WTC11 (cell line): ENCODE measurements at regions not wholly inside any gene's neighbourhood (a gene's known extent, or its start where the extent isn't known, plus 50 kb on each side); places are given as distances from the start of the nearest gene placed in this dataset.

ENCODE experiments used
- ATF1 ChIP-seq: sonication (generic); formaldehyde crosslinking; IDR thresholded peaks from 2 replicates; pipeline ENCODE4 v1.8.1; 2023; ENCODE audit warnings: mild to moderate bottlenecking, moderate library complexity, missing genetic modification reagents
- CREB1 ChIP-seq: sonication (generic); formaldehyde crosslinking; IDR thresholded peaks from 2 replicates; pipeline ENCODE4 v1.8.0; 2023; ENCODE audit warnings: mild to moderate bottlenecking, missing genetic modification reagents
- CTCF ChIP-seq: fragments of 200-600 bp; IDR thresholded peaks from 2 replicates; pipeline ENCODE4 v1.8.0; 2022; ENCODE audit warnings: antibody characterized with exemption
- ETV6 ChIP-seq: sonication (generic); formaldehyde crosslinking; IDR thresholded peaks from 2 replicates; pipeline ENCODE4 v1.8.1; 2022; ENCODE audit warnings: mild to moderate bottlenecking, missing genetic modification reagents
- JUN ChIP-seq: sonication (generic); formaldehyde crosslinking; IDR thresholded peaks from 2 replicates; pipeline ENCODE4 v1.8.0; 2023; ENCODE audit warnings: mild to moderate bottlenecking, missing genetic modification reagents
- SMAD3 ChIP-seq: sonication (generic); formaldehyde crosslinking; IDR thresholded peaks from 2 replicates; pipeline ENCODE4 v1.8.0; 2022; ENCODE audit warnings: missing genetic modification reagents, mild to moderate bottlenecking, borderline replicate concordance
- TF ChIP-seq, protein P1 (sequence below): fragments of 250-450 bp; sonication (Bioruptor Pico); IDR thresholded peaks from 2 replicates; pipeline ENCODE4 v1.8.0; 2021; ENCODE audit warnings: mild to moderate bottlenecking

DNA sequence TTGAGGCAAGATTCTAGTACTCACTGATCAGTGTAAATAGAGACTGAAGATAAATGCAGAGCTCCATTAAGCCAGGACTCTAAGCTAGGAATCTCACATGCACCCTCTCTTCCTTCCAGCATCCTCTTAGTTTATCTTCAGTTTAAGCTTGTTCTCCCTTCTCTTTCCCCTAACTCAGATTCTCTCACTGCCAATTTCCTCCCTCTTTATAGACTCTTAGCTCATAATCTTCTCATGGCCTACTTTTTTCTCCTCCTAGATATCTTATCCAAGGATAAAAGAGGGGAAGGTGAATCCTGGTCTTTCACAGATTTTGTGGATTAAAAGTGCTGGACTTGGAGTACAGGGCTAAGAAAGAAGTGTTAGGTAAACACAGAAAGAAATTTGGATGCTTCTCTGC, 108.9 kb upstream of the TENM3 start:
- TF ChIP-seq CTCF (no peak), SMAD3 (CRISPR knock-in tag) (no peak), ATF1 (CRISPR knock-in tag) (no peak), JUN (CRISPR knock-in tag) (no peak), CREB1 (no peak), ETV6 (no peak)
- TF ChIP-seq, protein P1, sequence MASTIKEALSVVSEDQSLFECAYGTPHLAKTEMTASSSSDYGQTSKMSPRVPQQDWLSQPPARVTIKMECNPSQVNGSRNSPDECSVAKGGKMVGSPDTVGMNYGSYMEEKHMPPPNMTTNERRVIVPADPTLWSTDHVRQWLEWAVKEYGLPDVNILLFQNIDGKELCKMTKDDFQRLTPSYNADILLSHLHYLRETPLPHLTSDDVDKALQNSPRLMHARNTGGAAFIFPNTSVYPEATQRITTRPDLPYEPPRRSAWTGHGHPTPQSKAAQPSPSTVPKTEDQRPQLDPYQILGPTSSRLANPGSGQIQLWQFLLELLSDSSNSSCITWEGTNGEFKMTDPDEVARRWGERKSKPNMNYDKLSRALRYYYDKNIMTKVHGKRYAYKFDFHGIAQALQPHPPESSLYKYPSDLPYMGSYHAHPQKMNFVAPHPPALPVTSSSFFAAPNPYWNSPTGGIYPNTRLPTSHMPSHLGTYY = no peak
